Gastroesophageal sphincter (tissue), 3 donors: ENCODE measurements at regions not wholly inside any gene's neighbourhood (a gene's known extent, or its start where the extent isn't known, plus 50 kb on each side); places are given as distances from the start of the nearest gene placed in this dataset.

Source experiments
- CTCF ChIP-seq, 4 experiments: fragments of 200-600 bp in 2 of 4; fragments of 450-650 bp in 2 of 4; sonication (generic) in 1 of 4; IDR thresholded peaks; one replicate each; pipeline ENCODE4 v1.5.1; 2017 to 2019; ENCODE audit warnings: antibody characterized with exemption in 4 of 4, mild to moderate bottlenecking in 2 of 4, moderate library complexity in 2 of 4
- EP300 ChIP-seq: sonication (generic); formaldehyde crosslinking; IDR thresholded peaks from one replicate; pipeline ENCODE4 v1.6.1; 2017; ENCODE audit warnings: antibody characterized with exemption, mild to moderate bottlenecking
- POLR2A ChIP-seq, 2 donors: fragments of 450-650 bp; IDR thresholded peaks; one replicate each; pipeline ENCODE4 v1.6.1; 2017; ENCODE audit warnings: antibody characterized with exemption in 2 of 2, mild to moderate bottlenecking in 2 of 2, moderate library complexity in 1 of 2
- POLR2AphosphoS5 ChIP-seq: sonication (generic); formaldehyde crosslinking; IDR thresholded peaks from one replicate; pipeline ENCODE4 v1.6.1; 2017; ENCODE audit warnings: antibody characterized with exemption

GRCh38 chr18:78571831-78572347 is 407.7 kb upstream of the SALL3 start:
- no peak for TF ChIP-seq CTCF (IDR thresholded peaks at IDR 0.05)
- no peak for TF ChIP-seq POLR2AphosphoS5
- no peak for TF ChIP-seq POLR2A (IDR thresholded peaks at IDR 0.05)
- TF ChIP-seq EP300, result no peak
